PC-9 (cell line): ENCODE measurements at regions not wholly inside any gene's neighbourhood (a gene's known extent, or its start where the extent isn't known, plus 50 kb on each side); places are given as distances from the start of the nearest gene placed in this dataset.

ENCODE experiments used
- BruUV-seq: library from RNA; stranded (reverse); fragments of 400-500 nt; replicated peaks from 2 replicates; lab custom pipeline; 2021; lab: Mats Ljungman, UMichigan
- CTCF ChIA-PET: fragments of 300-600 bp; sonication (Branson Sonifier 250); formaldehyde crosslinking; loops from one replicate; lab custom pipeline; 2022; ENCODE audit warnings: antibody characterized with exemption; lab: Charles Lee
- POLR2A ChIA-PET: fragments of 300-600 bp; sonication (Branson Sonifier 250); formaldehyde crosslinking; loops from one replicate; lab custom pipeline; 2022; ENCODE audit warnings: antibody characterized with exemption; ENCODE audit not compliant: unreplicated experiment; lab: Charles Lee
- DNase-seq, 2 experiments: peaks; one replicate each; pipeline versions ENCODE4 v3.0.0 to v3.0.0-alpha.2; 2015 to 2022; ENCODE audit warnings: mixed read lengths in 1 of 2
- H2AFZ ChIP-seq: fragments of 200-600 bp; sonication (generic); 2 replicates; pipeline ENCODE4 v1.8.1; 2017; ENCODE audit warnings: antibody characterized with exemption
- H3F3A ChIP-seq: fragments of 200-600 bp; sonication (generic); 2 replicates; pipeline ENCODE4 v1.8.1; 2017; ENCODE audit warnings: antibody characterized with exemption, mild to moderate bottlenecking, low read depth; ENCODE audit not compliant: insufficient read depth
- H3K27ac ChIP-seq: fragments of 200-600 bp; sonication (generic); 2 replicates; pipeline ENCODE4 v1.6.1; 2016; ENCODE audit warnings: mixed run types
- H3K27me3 ChIP-seq: fragments of 200-600 bp; sonication (generic); 2 replicates; pipeline ENCODE4 v1.6.1; 2016; ENCODE audit warnings: low read depth, mixed run types; ENCODE audit not compliant: insufficient read depth
- H3K36me3 ChIP-seq: fragments of 200-600 bp; sonication (generic); 2 replicates; pipeline ENCODE4 v1.6.1; 2016; ENCODE audit warnings: low read depth, mixed run types
- H3K4me1 ChIP-seq: fragments of 200-600 bp; sonication (generic); replicated peaks from 2 replicates; pipeline ENCODE4 v1.6.1; 2016; ENCODE audit warnings: mixed run types; ENCODE audit not compliant: insufficient read depth
- H3K4me2 ChIP-seq: fragments of 200-600 bp; sonication (generic); 2 replicates; pipeline ENCODE4 v1.6.1; 2017; ENCODE audit warnings: mixed run types
- H3K4me3 ChIP-seq: fragments of 200-600 bp; sonication (generic); 2 replicates; pipeline ENCODE4 v1.6.1; 2016; ENCODE audit warnings: mixed run types
- H3K79me2 ChIP-seq: fragments of 200-600 bp; sonication (generic); 2 replicates; pipeline ENCODE4 v1.6.1; 2017; ENCODE audit warnings: low read depth, mixed run types
- H3K9me2 ChIP-seq: fragments of 200-600 bp; sonication (generic); 2 replicates; pipeline ENCODE4 v1.8.1; 2017; ENCODE audit warnings: mild to moderate bottlenecking; ENCODE audit not compliant: insufficient read depth
- H3K9me3 ChIP-seq: fragments of 200-600 bp; sonication (generic); 2 replicates; pipeline ENCODE4 v1.8.1; 2016; ENCODE audit warnings: low read depth; ENCODE audit not compliant: insufficient read depth
- H4K20me1 ChIP-seq: fragments of 200-600 bp; sonication (generic); 2 replicates; pipeline ENCODE4 v1.8.1; 2017; ENCODE audit not compliant: insufficient read depth
- EZH2 ChIP-seq: fragments of 200-600 bp; sonication (generic); IDR thresholded peaks from 2 replicates; pipeline ENCODE4 v1.8.0; 2017; ENCODE audit warnings: antibody characterized with exemption, low read depth
- intact Hi-C: fragments of 100-400 bp; cut with micrococcal nuclease; formaldehyde crosslinking; loops from one replicate; pipeline ENCODE4 v1.10.0; 2022; ENCODE audit not compliant: unreplicated experiment
- TF ChIP-seq, protein P1 (sequence below): fragments of 200-600 bp; sonication (generic); conservative IDR thresholded peaks from 2 replicates; pipeline ENCODE4 v1.6.1; 2017; ENCODE audit warnings: mixed run types, antibody characterized with exemption, mild to moderate bottlenecking, moderate library complexity

DNA sequence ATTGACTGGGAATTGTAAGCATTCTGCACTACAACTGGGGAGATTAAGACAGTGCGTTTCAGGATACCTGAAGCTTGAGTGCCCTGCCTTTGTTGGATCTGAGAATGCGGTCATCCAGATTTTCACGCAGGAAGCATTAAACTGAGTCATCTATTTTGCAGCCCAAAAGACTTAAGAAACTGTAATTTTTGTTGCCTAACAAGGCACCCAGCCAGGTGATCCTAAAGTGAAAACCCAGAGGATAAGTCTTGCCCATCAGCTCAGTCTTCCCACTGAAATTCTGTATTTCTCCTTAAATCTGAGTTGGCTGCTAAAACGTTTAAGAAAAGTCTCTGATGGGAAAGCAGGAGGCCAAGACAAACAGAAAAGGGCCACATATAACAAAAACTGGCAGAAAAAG, 242.5 kb upstream of the TMCO5A start:
- no peaks in the 10 kb centered on the region for H3K4me1 ChIP-seq
- POLR2A ChIA-PET: no interaction called here
- no peak for DNase-seq

GRCh38 chr15:37693926-37694325, 240.5 kb upstream of the TMCO5A start:
- no peak for DNase-seq
- H4K20me1 ChIP-seq: no peaks in the 10 kb centered on the region
- H3K27ac ChIP-seq: no peak overlapping the region
- CTCF ChIA-PET: no interaction called here
- intact Hi-C loops: no loop called here
- no peak overlapping the region for H3K4me2 ChIP-seq
- H3K4me3 ChIP-seq: no peak overlapping the region
- TF ChIP-seq EZH2: no peak
- no peak overlapping the region for H2AFZ ChIP-seq
- no peaks in the 10 kb centered on the region for H3K9me3 ChIP-seq
- no peaks in the 10 kb centered on the region for H3K4me1 ChIP-seq
- BruUV-seq: no TSS peak
- POLR2A ChIA-PET: no interaction called here
- no peaks in the 10 kb centered on the region for H3K27me3 ChIP-seq
- no peaks in the 10 kb centered on the region for H3K9me2 ChIP-seq
- no peaks in the 10 kb centered on the region for H3F3A ChIP-seq
- H3K79me2 ChIP-seq: no peaks in the 10 kb centered on the region
- no peaks in the 10 kb centered on the region for H3K36me3 ChIP-seq

More for the DNA sequence above, 242.5 kb upstream of the TMCO5A start:
- no peaks in the 10 kb centered on the region for H3K79me2 ChIP-seq
- H3K36me3 ChIP-seq: no peaks in the 10 kb centered on the region
- TF ChIP-seq, protein P1, sequence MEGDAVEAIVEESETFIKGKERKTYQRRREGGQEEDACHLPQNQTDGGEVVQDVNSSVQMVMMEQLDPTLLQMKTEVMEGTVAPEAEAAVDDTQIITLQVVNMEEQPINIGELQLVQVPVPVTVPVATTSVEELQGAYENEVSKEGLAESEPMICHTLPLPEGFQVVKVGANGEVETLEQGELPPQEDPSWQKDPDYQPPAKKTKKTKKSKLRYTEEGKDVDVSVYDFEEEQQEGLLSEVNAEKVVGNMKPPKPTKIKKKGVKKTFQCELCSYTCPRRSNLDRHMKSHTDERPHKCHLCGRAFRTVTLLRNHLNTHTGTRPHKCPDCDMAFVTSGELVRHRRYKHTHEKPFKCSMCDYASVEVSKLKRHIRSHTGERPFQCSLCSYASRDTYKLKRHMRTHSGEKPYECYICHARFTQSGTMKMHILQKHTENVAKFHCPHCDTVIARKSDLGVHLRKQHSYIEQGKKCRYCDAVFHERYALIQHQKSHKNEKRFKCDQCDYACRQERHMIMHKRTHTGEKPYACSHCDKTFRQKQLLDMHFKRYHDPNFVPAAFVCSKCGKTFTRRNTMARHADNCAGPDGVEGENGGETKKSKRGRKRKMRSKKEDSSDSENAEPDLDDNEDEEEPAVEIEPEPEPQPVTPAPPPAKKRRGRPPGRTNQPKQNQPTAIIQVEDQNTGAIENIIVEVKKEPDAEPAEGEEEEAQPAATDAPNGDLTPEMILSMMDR: no peak
- no peak for TF ChIP-seq EZH2
- no peak overlapping the region for H3K4me3 ChIP-seq
- CTCF ChIA-PET: no interaction called here
- H3K27ac ChIP-seq: no peak overlapping the region
- no peak overlapping the region for H2AFZ ChIP-seq
- H3K27me3 ChIP-seq: no peaks in the 10 kb centered on the region
- H3K9me2 ChIP-seq: no peaks in the 10 kb centered on the region
- no peaks in the 10 kb centered on the region for H3K9me3 ChIP-seq
- H3F3A ChIP-seq: no peaks in the 10 kb centered on the region
- H3K4me2 ChIP-seq: no peak overlapping the region
- BruUV-seq: no TSS peak
- no peaks in the 10 kb centered on the region for H4K20me1 ChIP-seq
- intact Hi-C loops: no loop called here

DNA sequence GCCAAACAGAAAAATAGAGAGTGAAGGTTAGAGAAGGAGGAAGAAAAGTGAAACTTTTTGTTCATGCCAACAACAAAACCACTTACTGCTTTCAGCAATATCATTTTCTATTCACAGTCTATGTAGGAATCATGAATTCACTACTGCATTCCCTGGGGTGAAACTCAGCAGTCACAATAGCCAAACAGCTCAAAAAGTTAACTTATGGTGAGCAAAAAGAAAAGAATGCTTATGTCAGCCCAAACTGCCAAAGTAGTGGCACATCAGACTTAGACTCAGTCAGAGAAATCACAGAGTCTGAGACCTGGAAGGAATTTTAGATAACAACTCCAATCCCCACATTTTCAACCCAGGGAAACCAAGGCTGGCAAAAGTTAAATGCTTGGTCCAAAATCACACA, 238.7 kb upstream of the TMCO5A start:
- no peaks in the 10 kb centered on the region for H3K36me3 ChIP-seq
- H3F3A ChIP-seq: no peaks in the 10 kb centered on the region
- H3K4me2 ChIP-seq: no peak overlapping the region
- no peak overlapping the region for H3K27ac ChIP-seq
- no peak for TF ChIP-seq EZH2
- TF ChIP-seq, protein P1: no peak
- H3K4me1 ChIP-seq: no peaks in the 10 kb centered on the region
- no peaks in the 10 kb centered on the region for H3K9me2 ChIP-seq
- no peaks in the 10 kb centered on the region for H3K79me2 ChIP-seq
- H3K4me3 ChIP-seq: no peak overlapping the region
- no peaks in the 10 kb centered on the region for H3K27me3 ChIP-seq
- H4K20me1 ChIP-seq: no peaks in the 10 kb centered on the region
- no peaks in the 10 kb centered on the region for H3K9me3 ChIP-seq
- no TSS peak for BruUV-seq
- ChIA-PET CTCF (no interaction called here), POLR2A (no interaction called here)
- H2AFZ ChIP-seq: no peak overlapping the region
- intact Hi-C loops: no loop called here
- DNase-seq: no peak

- H3K27me3 ChIP-seq: no peaks in the 10 kb centered on the region
- ChIA-PET CTCF (no interaction called here), POLR2A (no interaction called here)
- H3K36me3 ChIP-seq: no peaks in the 10 kb centered on the region
- BruUV-seq: no TSS peak
- no peaks in the 10 kb centered on the region for H3K79me2 ChIP-seq
- no peaks in the 10 kb centered on the region for H4K20me1 ChIP-seq
- H3K9me3 ChIP-seq: no peaks in the 10 kb centered on the region
- no peak overlapping the region for H3K27ac ChIP-seq
- no peaks in the 10 kb centered on the region for H3K4me1 ChIP-seq
- intact Hi-C loops: no loop called here
- no peak overlapping the region for H2AFZ ChIP-seq
- no peak overlapping the region for H3K4me2 ChIP-seq
- no peak for TF ChIP-seq EZH2
- TF ChIP-seq, protein P1: no peak
- H3K9me2 ChIP-seq: no peaks in the 10 kb centered on the region
- no peak overlapping the region for H3K4me3 ChIP-seq
- no peaks in the 10 kb centered on the region for H3F3A ChIP-seq
- peak in 1 of 2 experiments; percentile 0 for DNase-seq
Measured at GRCh38 chr15:37698679-37699078, 235.8 kb upstream of the TMCO5A start.
